Heart right ventricle (tissue), 16 donors: ENCODE measurements at regions not wholly inside any gene's neighbourhood (a gene's known extent, or its start where the extent isn't known, plus 50 kb on each side); places are given as distances from the start of the nearest gene placed in this dataset.

Experiments used
- ATAC-seq, 8 donors: fragments of 200-7000 bp; cut with Tn5 transposase; one replicate each; pipeline ENCODE4 v1.9.1; 2020; ENCODE audit warnings: mild to moderate bottlenecking in 8 of 8, moderate library complexity in 8 of 8, moderate number of reproducible peaks in 1 of 8
- DNase-seq, 2 donors: peaks; one replicate each; pipeline ENCODE4 v3.0.0-alpha.2; 2020
- H3K27ac ChIP-seq, 10 donors: fragments of 200-600 bp; sonication (generic) in 2 of 10; one replicate each; pipeline versions ENCODE4 v1.5.0 to v1.8.0; 2020 to 2022; ENCODE audit warnings: mild to moderate bottlenecking in 3 of 10
- H3K27me3 ChIP-seq, 7 donors: fragments of 200-600 bp; one replicate each; pipeline ENCODE4 v1.8.0; 2021 to 2022; ENCODE audit warnings: mild to moderate bottlenecking in 2 of 7
- H3K36me3 ChIP-seq, 9 donors: fragments of 200-600 bp; sonication (generic) in 1 of 9; one replicate each; pipeline versions ENCODE4 v1.5.0 to v1.8.0; 2020 to 2022; ENCODE audit warnings: mild to moderate bottlenecking in 2 of 9
- H3K4me1 ChIP-seq, 9 donors: fragments of 200-600 bp; sonication (generic) in 1 of 9; one replicate each; pipeline versions ENCODE4 v1.5.0 to v1.8.0; 2020 to 2022; ENCODE audit warnings: mild to moderate bottlenecking in 4 of 9
- H3K4me3 ChIP-seq, 10 donors: fragments of 200-600 bp; sonication (generic) in 2 of 10; one replicate each; pipeline versions ENCODE4 v1.5.0 to v1.8.0; 2020 to 2022; ENCODE audit warnings: mild to moderate bottlenecking in 7 of 10, moderate library complexity in 2 of 10
- H3K9me3 ChIP-seq, 11 donors: fragments of 200-600 bp in 10 of 11; sonication (generic) in 2 of 11; one replicate each; pipeline versions ENCODE4 v1.5.0 to v1.8.0; 2013 to 2022; ENCODE audit warnings: mild to moderate bottlenecking in 2 of 11, control low read depth in 1 of 11, moderate library complexity in 1 of 11
- WGBS, 2 donors: extraction: QIAGEN DNeasy Blood & Tissue Kit; methylation state at CpG; one replicate each; pipeline ENCODE4 v1.1.7; 2013; ENCODE audit warnings: inconsistent platforms in 1 of 2; 5-methylcytosine and 5-hydroxymethylcytosine counted together
- intact Hi-C, 10 donors: fragments of 100-400 bp; cut with DNase I; formaldehyde crosslinking; loops; one replicate each; pipeline versions ENCODE4 v1.11.1 to v1.14.2; 2022
- TF ChIP-seq, protein P1 (sequence below), 9 donors: fragments of 200-600 bp; sonication (generic) in 2 of 9; IDR thresholded peaks; one replicate each; pipeline versions ENCODE4 v1.5.0 to v1.8.0; 2021 to 2022; ENCODE audit warnings: antibody characterized with exemption in 9 of 9, mild to moderate bottlenecking in 5 of 9, moderate library complexity in 1 of 9
- donor health status: Arrhythmogenic right ventricular cardiomyopathy.
- donor health status: ischemic (EF 13 %, LVEDD 7.1; RV severe dilation, severe dysfunction).
- donor health status: healthy with polysubstance abuse.
- donor health status: DM: no; HTN: yes; CAD: no.
- donor health status: DM: no; HTN: no; CAD: no.
- donor health status: ischemic (EF 25% LVEDD 6.9; RV normal size, moderate dysfunction).
- donor health status: ischemic (EF 25% LVEDD 5.7; RV mildly dilated, moderate dysfunction).
- donor health status: healthy.
- donor health status: DM: yes; HTN: yes; CAD: no.
- donor health status: Ischemic cardiomyopathy.
- donor health status: ischemic (EF 35%, LVEDD 5.7; RV mildly dilated, moderate dysfunction).
- donor health status: nonischemic (EF 11% LVEDD 7.7; RV severe dilation, severe dysfunction).
- donor health status: DM: yes; HTN: yes; CAD: no.
- donor health status: PGD.
- donor health status: ischemic (EF 29% LVEDD 5.4; RV normal size, mild dysfunction).
- donor health status: nonischemic (EF 23%, LVEDD 6.1; RV moderate dilation, normal function).

DNA sequence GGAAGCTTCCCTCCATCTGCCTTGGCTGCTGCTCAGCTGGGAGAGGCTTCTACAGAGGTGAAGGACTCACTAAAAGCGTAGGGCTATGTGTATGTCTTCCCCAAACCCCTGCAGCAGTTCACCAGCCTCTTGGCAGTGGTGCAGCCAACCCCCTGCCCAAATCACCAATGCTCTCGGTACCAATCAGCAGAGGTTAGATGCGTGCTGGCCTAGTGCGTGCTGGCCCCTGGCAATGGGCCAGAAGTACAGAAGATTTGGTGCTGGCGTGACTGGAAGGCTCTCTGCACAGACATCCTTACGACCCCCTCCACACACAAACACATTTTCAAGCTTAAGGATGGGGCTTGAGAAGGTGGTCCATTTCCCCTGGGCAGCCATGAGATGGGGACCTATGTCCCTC lies 79.0 kb downstream of the MRPL14 start:
- H3K4me3 ChIP-seq: no peak overlapping the region
- no peaks in the 10 kb centered on the region for H3K9me3 ChIP-seq
- DNase-seq (no peak), ATAC-seq (no peak)
- intact Hi-C loops: no loop called here
- no peaks in the 10 kb centered on the region for H3K27me3 ChIP-seq
- TF ChIP-seq, protein P1, sequence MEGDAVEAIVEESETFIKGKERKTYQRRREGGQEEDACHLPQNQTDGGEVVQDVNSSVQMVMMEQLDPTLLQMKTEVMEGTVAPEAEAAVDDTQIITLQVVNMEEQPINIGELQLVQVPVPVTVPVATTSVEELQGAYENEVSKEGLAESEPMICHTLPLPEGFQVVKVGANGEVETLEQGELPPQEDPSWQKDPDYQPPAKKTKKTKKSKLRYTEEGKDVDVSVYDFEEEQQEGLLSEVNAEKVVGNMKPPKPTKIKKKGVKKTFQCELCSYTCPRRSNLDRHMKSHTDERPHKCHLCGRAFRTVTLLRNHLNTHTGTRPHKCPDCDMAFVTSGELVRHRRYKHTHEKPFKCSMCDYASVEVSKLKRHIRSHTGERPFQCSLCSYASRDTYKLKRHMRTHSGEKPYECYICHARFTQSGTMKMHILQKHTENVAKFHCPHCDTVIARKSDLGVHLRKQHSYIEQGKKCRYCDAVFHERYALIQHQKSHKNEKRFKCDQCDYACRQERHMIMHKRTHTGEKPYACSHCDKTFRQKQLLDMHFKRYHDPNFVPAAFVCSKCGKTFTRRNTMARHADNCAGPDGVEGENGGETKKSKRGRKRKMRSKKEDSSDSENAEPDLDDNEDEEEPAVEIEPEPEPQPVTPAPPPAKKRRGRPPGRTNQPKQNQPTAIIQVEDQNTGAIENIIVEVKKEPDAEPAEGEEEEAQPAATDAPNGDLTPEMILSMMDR (IDR thresholded peaks at IDR 0.05): no peak
- H3K36me3 ChIP-seq: no peaks in the 10 kb centered on the region
- H3K4me1 ChIP-seq: peaks cover 7 to 67% (median 51%) of the 10 kb centered on the region in 9 donors
- peak overlapping the region in 1 of 10 donors; percentile 41 for H3K27ac ChIP-seq
- 89 to 97% methylated on average over 6 of the region's 6 CpGs for WGBS, 2 donors

DNA sequence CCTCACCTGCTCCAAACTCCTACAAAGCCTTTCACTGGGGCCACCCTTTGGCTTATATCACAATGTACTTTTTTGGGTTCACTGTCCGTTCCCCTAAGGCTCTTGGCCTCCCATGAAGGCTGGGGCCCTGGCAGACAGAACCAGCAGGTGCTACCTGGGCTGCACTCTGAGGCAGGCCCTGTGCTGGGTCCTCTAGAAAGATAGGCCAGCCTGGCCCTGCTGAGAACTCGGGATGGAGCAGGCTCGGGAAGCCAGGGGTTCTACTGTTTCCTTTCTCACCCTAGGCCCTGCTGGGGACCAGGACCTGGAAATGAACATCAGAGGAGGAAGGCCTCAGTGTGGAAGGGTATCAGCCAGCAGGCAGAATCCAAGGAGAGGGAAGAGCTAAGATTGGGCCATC lies 79.5 kb downstream of the MRPL14 start:
- H3K4me1 ChIP-seq: peaks cover 7 to 68% (median 55%) of the 10 kb centered on the region in 9 donors
- WGBS, 2 donors: 79 to 93% methylated on average over 3 of the region's 3 CpGs
- ATAC-seq: no peak
- no peak overlapping the region for H3K4me3 ChIP-seq
- no peak for DNase-seq
- intact Hi-C loops: no loop called here
- TF ChIP-seq, protein P1 (IDR thresholded peaks at IDR 0.05): no peak
- no peaks in the 10 kb centered on the region for H3K9me3 ChIP-seq
- peak overlapping the region in 1 of 10 donors; percentile 41 for H3K27ac ChIP-seq
- H3K27me3 ChIP-seq: no peaks in the 10 kb centered on the region
- no peaks in the 10 kb centered on the region for H3K36me3 ChIP-seq

DNA sequence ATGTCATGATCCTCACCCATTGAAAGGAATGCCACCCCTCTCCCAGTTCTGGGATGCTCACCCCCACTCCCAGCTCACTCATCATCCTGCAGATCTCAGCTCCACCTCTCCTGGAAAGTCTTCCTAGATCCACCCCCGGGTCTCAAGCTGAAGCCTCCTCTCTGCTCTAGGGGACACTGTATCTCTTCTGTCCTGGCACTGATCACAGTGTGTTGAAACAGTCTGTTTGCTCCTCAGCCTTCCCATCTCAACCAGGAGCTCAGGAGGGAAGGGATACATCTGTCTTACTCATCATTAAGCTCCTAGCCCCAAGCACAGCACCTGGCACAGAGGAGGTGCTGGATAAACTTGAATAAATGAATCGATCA lies 80.1 kb downstream of the MRPL14 start:
- intact Hi-C loops: no loop called here
- no peak for ATAC-seq
- WGBS, 2 donors: 59 to 81% methylated on average over 2 of the region's 2 CpGs
- no peaks in the 10 kb centered on the region for H3K27me3 ChIP-seq
- H3K4me3 ChIP-seq: no peak overlapping the region
- peaks cover 9 to 66% (median 52%) of the 10 kb centered on the region in 9 donors for H3K4me1 ChIP-seq
- no peak overlapping the region for H3K27ac ChIP-seq
- no peaks in the 10 kb centered on the region for H3K9me3 ChIP-seq
- H3K36me3 ChIP-seq: no peaks in the 10 kb centered on the region
- no peak for DNase-seq
- TF ChIP-seq, protein P1 (IDR thresholded peaks at IDR 0.05): no peak

DNA sequence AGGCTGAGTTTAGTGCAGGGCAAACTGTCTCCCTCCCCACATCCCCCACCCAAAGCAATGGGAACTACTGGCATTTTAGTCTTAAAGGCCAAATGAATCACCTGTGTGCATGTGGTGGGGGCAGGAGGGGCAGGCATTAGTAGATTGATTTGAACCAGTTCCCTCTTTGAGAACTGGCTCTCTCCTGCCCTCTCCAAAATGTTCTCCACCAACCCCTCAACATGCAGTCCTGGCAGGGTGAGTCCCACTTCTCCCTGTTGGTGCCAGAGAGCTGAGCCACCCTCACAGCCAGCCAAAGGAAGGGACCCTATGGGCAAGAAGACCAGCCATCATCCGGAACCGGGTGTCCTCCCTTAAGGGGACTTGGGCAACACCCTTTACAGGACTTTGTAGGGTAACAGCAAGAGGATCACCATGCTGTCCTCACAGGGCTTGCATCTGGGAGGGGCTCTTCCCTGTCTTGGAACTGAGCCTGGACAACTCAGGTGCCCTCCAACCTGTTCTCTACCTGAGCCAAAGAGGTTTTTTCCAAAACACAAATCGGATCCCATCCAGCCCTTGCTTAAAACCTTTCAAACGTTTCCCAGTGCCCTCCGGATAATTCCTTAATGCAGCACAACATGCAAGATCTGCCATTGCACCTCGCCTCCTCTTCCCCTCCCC lies 80.6 kb downstream of the MRPL14 start:
- H3K27ac ChIP-seq: peak overlapping the region in 1 of 10 donors; percentile 48
- intact Hi-C loops: no loop called here
- no peaks in the 10 kb centered on the region for H3K9me3 ChIP-seq
- TF ChIP-seq, protein P1 (IDR thresholded peaks at IDR 0.05): no peak
- ATAC-seq: no peak
- DNase-seq: no peak
- WGBS, 2 donors: 70 to 91% methylated on average over 6 of the region's 6 CpGs
- no peak overlapping the region for H3K4me3 ChIP-seq
- H3K4me1 ChIP-seq: peaks cover 6 to 67% (median 46%) of the 10 kb centered on the region in 9 donors
- no peaks in the 10 kb centered on the region for H3K27me3 ChIP-seq
- H3K36me3 ChIP-seq: no peaks in the 10 kb centered on the region
